ENCODE measurements at regions not wholly inside any gene's neighbourhood (a gene's known extent, or its start where the extent isn't known, plus 50 kb on each side); places are given as distances from the start of the nearest gene placed in this dataset.

GRCh38 chr2:176931588-176932563 is 280.7 kb upstream of the HNRNPA3 start:
- no peak for DNase-seq (ENCODE audit: low read depth)
- ChIA-PET POLR2A (no interaction called here), CTCF (no interaction called here)
- Histone ChIP-seq H3K36me3 (ENCODE audit: control insufficient read depth, insufficient read depth, low read length) (no peaks in the 10 kb centered on the region), H3K27me3 (ENCODE audit: control insufficient read depth, insufficient read depth, low read length) (no peaks in the 10 kb centered on the region), H3K4me3 (ENCODE audit: low read depth, low read length) (no peak overlapping the region)
- no peak for TF ChIP-seq CTCF (IDR thresholded peaks at IDR 0.05; ENCODE audit: insufficient read depth, low read depth, low read length)

- Histone ChIP-seq H3K36me3 (ENCODE audit: control insufficient read depth, insufficient read depth, low read length) (no peaks in the 10 kb centered on the region), H3K27me3 (ENCODE audit: control insufficient read depth, insufficient read depth, low read length) (no peaks in the 10 kb centered on the region), H3K4me3 (ENCODE audit: low read depth, low read length) (no peak overlapping the region)
- ChIA-PET POLR2A (no interaction called here), CTCF (no interaction called here)
- no peak for TF ChIP-seq CTCF (IDR thresholded peaks at IDR 0.05; ENCODE audit: insufficient read depth, low read depth, low read length)
- no peak for DNase-seq (ENCODE audit: low read depth)
These were observed 278.5 kb upstream of the HNRNPA3 start for GRCh38 chr2:176934131-176934530.

- TF ChIP-seq CTCF (IDR thresholded peaks at IDR 0.05; ENCODE audit: insufficient read depth, low read depth, low read length): no peak
- POLR2A ChIA-PET: no interaction called here
- no peak overlapping the region for H3K4me3 ChIP-seq (ENCODE audit: low read depth, low read length)
- CTCF ChIA-PET: no interaction called here
- DNase-seq (ENCODE audit: low read depth): no peak
- H3K36me3 ChIP-seq (ENCODE audit: control insufficient read depth, insufficient read depth, low read length): no peaks in the 10 kb centered on the region
- H3K27me3 ChIP-seq (ENCODE audit: control insufficient read depth, insufficient read depth, low read length): no peaks in the 10 kb centered on the region
These were observed 277.7 kb upstream of the HNRNPA3 start for GRCh38 chr2:176934869-176935415.

- DNase-seq (ENCODE audit: low read depth): no peak
- TF ChIP-seq CTCF (IDR thresholded peaks at IDR 0.05; ENCODE audit: insufficient read depth, low read depth, low read length): no peak
- H3K36me3 ChIP-seq (ENCODE audit: control insufficient read depth, insufficient read depth, low read length): no peaks in the 10 kb centered on the region
- POLR2A ChIA-PET: no interaction called here
- no peak overlapping the region for H3K4me3 ChIP-seq (ENCODE audit: low read depth, low read length)
- no peaks in the 10 kb centered on the region for H3K27me3 ChIP-seq (ENCODE audit: control insufficient read depth, insufficient read depth, low read length)
- CTCF ChIA-PET: no interaction called here
These were observed 277.0 kb upstream of the HNRNPA3 start for GRCh38 chr2:176935543-176936102.

GRCh38 chr2:176936410-176936809 is 276.2 kb upstream of the HNRNPA3 start:
- CTCF ChIA-PET: no interaction called here
- H3K4me3 ChIP-seq (ENCODE audit: low read depth, low read length): no peak overlapping the region
- no peaks in the 10 kb centered on the region for H3K36me3 ChIP-seq (ENCODE audit: control insufficient read depth, insufficient read depth, low read length)
- no peak for TF ChIP-seq CTCF (IDR thresholded peaks at IDR 0.05; ENCODE audit: insufficient read depth, low read depth, low read length)
- POLR2A ChIA-PET: no interaction called here
- no peak for DNase-seq (ENCODE audit: low read depth)
- no peaks in the 10 kb centered on the region for H3K27me3 ChIP-seq (ENCODE audit: control insufficient read depth, insufficient read depth, low read length)
